Neuronal stem cell (in vitro differentiated cells): ENCODE measurements at regions not wholly inside any gene's neighbourhood (a gene's known extent, or its start where the extent isn't known, plus 50 kb on each side); places are given as distances from the start of the nearest gene placed in this dataset.

ENCODE experiments used
- DNase-seq: peaks from one replicate; pipeline ENCODE4 v3.0.0-alpha.2; 2013; ENCODE audit warnings: low spot score
- H2AFZ ChIP-seq: one replicate; pipeline ENCODE4 v1.6.1; 2013; ENCODE audit warnings: mild to moderate bottlenecking, low read length, inconsistent platforms
- H2AK5ac ChIP-seq: 2 replicates; pipeline ENCODE4 v1.6.1; 2013; ENCODE audit warnings: low read depth, mild to moderate bottlenecking, inconsistent platforms, low read length, moderate library complexity, mixed read lengths
- H2BK120ac ChIP-seq: 2 replicates; pipeline ENCODE4 v1.6.1; 2013; ENCODE audit warnings: low read depth, mild to moderate bottlenecking, inconsistent platforms, low read length, moderate library complexity, mixed read lengths
- H2BK12ac ChIP-seq: one replicate; pipeline ENCODE4 v1.6.1; 2013; ENCODE audit warnings: low read length, inconsistent platforms
- H2BK15ac ChIP-seq: 2 replicates; pipeline ENCODE4 v1.6.1; 2013; ENCODE audit warnings: mild to moderate bottlenecking, low read length, inconsistent platforms, mixed read lengths
- H2BK5ac ChIP-seq: one replicate; pipeline ENCODE4 v1.6.1; 2013; ENCODE audit warnings: inconsistent platforms, mild to moderate bottlenecking, low read length, moderate library complexity
- H3K14ac ChIP-seq: one replicate; pipeline ENCODE4 v1.6.1; 2013; ENCODE audit warnings: low read length, inconsistent platforms
- H3K18ac ChIP-seq: 2 replicates; pipeline ENCODE4 v1.6.1; 2013; ENCODE audit warnings: low read length, inconsistent platforms
- H3K23ac ChIP-seq: 2 replicates; pipeline ENCODE4 v1.6.1; 2013; ENCODE audit warnings: low read depth, mild to moderate bottlenecking, mixed read lengths, low read length, inconsistent platforms; ENCODE audit not compliant: poor library complexity
- H3K27ac ChIP-seq: replicated peaks from 3 replicates; pipeline ENCODE4 v1.5.1; 2013; ENCODE audit warnings: low read length, inconsistent platforms
- H3K27me3 ChIP-seq, 3 experiments: 2 replicates each; pipeline ENCODE4 v1.6.1; 2013; ENCODE audit warnings: low read length in 3 of 3, mild to moderate bottlenecking in 2 of 3, inconsistent platforms in 1 of 3, low read depth in 1 of 3, mixed read lengths in 1 of 3, moderate library complexity in 1 of 3; ENCODE audit not compliant: control insufficient read depth in 3 of 3, insufficient read depth in 3 of 3
- H3K36me3 ChIP-seq, 2 donors: replicated peaks in 1 of 2; 2 replicates each; pipeline ENCODE4 v1.6.1; 2013; ENCODE audit warnings: low read length in 2 of 2; ENCODE audit not compliant: control insufficient read depth in 2 of 2, insufficient read depth in 2 of 2
- H3K4ac ChIP-seq: 2 replicates; pipeline ENCODE4 v1.6.1; 2013; ENCODE audit warnings: inconsistent platforms, mild to moderate bottlenecking, low read length, moderate library complexity
- H3K4me1 ChIP-seq, 2 donors: 1 replicate in 1 of 2; 2 replicates in 1 of 2; pipeline ENCODE4 v1.6.1; 2013; ENCODE audit warnings: low read length in 2 of 2, low read depth in 1 of 2; ENCODE audit not compliant: control insufficient read depth in 2 of 2, insufficient read depth in 1 of 2
- H3K4me2 ChIP-seq: one replicate; pipeline ENCODE4 v1.6.1; 2013; ENCODE audit warnings: mild to moderate bottlenecking, low read length, inconsistent platforms; ENCODE audit not compliant: insufficient read depth, poor library complexity, severe bottlenecking
- H3K4me3 ChIP-seq, 2 donors: 2 replicates each; pipeline ENCODE4 v1.5.1; 2013; ENCODE audit warnings: low read length in 2 of 2, mild to moderate bottlenecking in 2 of 2, inconsistent platforms in 1 of 2, moderate library complexity in 1 of 2
- H3K79me1 ChIP-seq: one replicate; pipeline ENCODE4 v1.6.1; 2013; ENCODE audit warnings: low read depth, mild to moderate bottlenecking, inconsistent platforms, low read length, moderate library complexity
- H3K9ac ChIP-seq: one replicate; pipeline ENCODE4 v1.6.1; 2013; ENCODE audit warnings: mild to moderate bottlenecking, low read depth, low read length, inconsistent platforms; ENCODE audit not compliant: poor library complexity
- H3K9me3 ChIP-seq, 2 donors: replicated peaks in 1 of 2; 2 replicates each; pipeline versions ENCODE3 to v1.6.1; 2013; ENCODE audit warnings: low read length in 2 of 2, mild to moderate bottlenecking in 2 of 2, inconsistent platforms in 1 of 2, low read depth in 1 of 2, mixed read lengths in 1 of 2, moderate library complexity in 1 of 2; ENCODE audit not compliant: control insufficient read depth in 2 of 2, insufficient read depth in 1 of 2
- H4K8ac ChIP-seq: one replicate; pipeline ENCODE4 v1.6.1; 2013; ENCODE audit warnings: low read depth, mild to moderate bottlenecking, inconsistent platforms, low read length, moderate library complexity
- H4K91ac ChIP-seq: one replicate; pipeline ENCODE4 v1.6.1; 2013; ENCODE audit warnings: low read length, low read depth, mild to moderate bottlenecking, inconsistent platforms; ENCODE audit not compliant: poor library complexity
- WGBS, 2 donors: extraction: QIAGEN DNeasy Blood & Tissue Kit; methylation state at CpG; one replicate each; pipeline ENCODE4 v1.1.7; 2013; ENCODE audit warnings: missing lambda C conversion rate in 2 of 2, mixed read lengths in 1 of 2; ENCODE audit not compliant: insufficient read length in 2 of 2, insufficient replicate concordance in 1 of 2; ENCODE audit errors: extremely low coverage in 2 of 2; 5-methylcytosine and 5-hydroxymethylcytosine counted together

GRCh38 chr6:113539202-113539601 is 317.9 kb upstream of the MARCKS start:
- Histone ChIP-seq H3K4ac (no peak overlapping the region), H4K8ac (no peak overlapping the region), H2AFZ (peak overlapping the region; percentile 72), H3K23ac (no peak overlapping the region), H3K4me3 (no peak overlapping the region), H2BK12ac (no peak overlapping the region), H3K36me3 (no peaks in the 10 kb centered on the region), H3K27ac (peak overlapping the region; percentile 34), H3K4me1 (peaks cover 3 to 6% of the 10 kb centered on the region in 2 donors), H3K14ac (no peak overlapping the region), H3K18ac (no peak overlapping the region), H3K27me3 (no peaks in the 10 kb centered on the region), H2BK5ac (no peak overlapping the region), H2BK15ac (no peak overlapping the region), H3K4me2 (no peak overlapping the region), H2AK5ac (no peak overlapping the region), H3K9me3 (no peaks in the 10 kb centered on the region), H3K79me1 (no peaks in the 10 kb centered on the region), H4K91ac (no peak overlapping the region), H2BK120ac (no peak overlapping the region), H3K9ac (no peak overlapping the region)
- peak; percentile 9 for DNase-seq
- no CpG with 5 or more reads among the region's 2 CpGs for whole genome bisulfite sequencing, 2 donors

GRCh38 chr6:113539623-113540022 is 317.5 kb upstream of the MARCKS start:
- no peak for DNase-seq
- Histone ChIP-seq H2BK5ac (no peak overlapping the region), H2BK15ac (no peak overlapping the region), H3K27ac (peak overlapping the region; percentile 34), H4K91ac (no peak overlapping the region), H3K79me1 (no peaks in the 10 kb centered on the region), H3K18ac (no peak overlapping the region), H3K4me1 (peaks cover 3 to 6% of the 10 kb centered on the region in 2 donors), H3K36me3 (no peaks in the 10 kb centered on the region), H3K4me3 (no peak overlapping the region), H3K27me3 (no peaks in the 10 kb centered on the region), H3K4me2 (no peak overlapping the region), H3K4ac (no peak overlapping the region), H3K23ac (no peak overlapping the region), H2AK5ac (no peak overlapping the region), H2BK12ac (no peak overlapping the region), H4K8ac (no peak overlapping the region), H2AFZ (peak overlapping the region; percentile 72), H3K9ac (no peak overlapping the region), H2BK120ac (no peak overlapping the region), H3K9me3 (peaks cover 0 to 2% of the 10 kb centered on the region in 2 donors), H3K14ac (no peak overlapping the region)

- Histone ChIP-seq H3K4me1 (peaks cover 3 to 6% of the 10 kb centered on the region in 2 donors), H4K91ac (no peak overlapping the region), H3K9ac (no peak overlapping the region), H3K4ac (no peak overlapping the region), H3K27ac (no peak overlapping the region), H2AK5ac (no peak overlapping the region), H3K18ac (no peak overlapping the region), H3K23ac (no peak overlapping the region), H2AFZ (no peak overlapping the region), H4K8ac (no peak overlapping the region), H3K36me3 (no peaks in the 10 kb centered on the region), H3K4me3 (no peak overlapping the region), H3K27me3 (no peaks in the 10 kb centered on the region), H2BK15ac (no peak overlapping the region), H3K14ac (no peak overlapping the region), H3K79me1 (no peaks in the 10 kb centered on the region), H2BK120ac (no peak overlapping the region), H2BK12ac (no peak overlapping the region), H2BK5ac (no peak overlapping the region), H3K4me2 (no peak overlapping the region), H3K9me3 (peaks cover 0 to 10% of the 10 kb centered on the region in 2 donors)
- no peak for DNase-seq
These were observed 316.7 kb upstream of the MARCKS start for GRCh38 chr6:113540466-113540865.

DNA sequence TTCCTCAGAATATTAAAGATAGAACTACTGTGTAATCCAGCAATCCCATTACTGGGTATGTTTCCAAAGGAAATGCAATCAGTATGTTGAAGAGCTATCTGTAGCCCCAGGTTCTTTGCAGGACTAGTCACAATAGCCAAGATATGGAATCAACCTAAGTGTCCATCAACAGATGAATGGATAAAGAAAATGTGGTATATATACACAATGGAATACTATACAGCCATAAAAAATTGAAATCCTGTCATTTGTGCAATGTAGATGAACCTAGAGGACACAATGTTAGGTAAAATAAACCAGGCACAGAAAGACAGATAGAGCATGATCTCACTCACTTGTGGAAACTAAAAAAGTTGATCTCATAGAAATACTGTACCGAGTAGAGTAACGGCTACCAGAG is 306.0 kb upstream of the MARCKS start:
- Histone ChIP-seq H2BK120ac (no peak overlapping the region), H3K14ac (no peak overlapping the region), H3K27me3 (no peaks in the 10 kb centered on the region), H3K4me1 (no peaks in the 10 kb centered on the region), H3K23ac (no peak overlapping the region), H3K9ac (no peak overlapping the region), H3K4ac (no peak overlapping the region), H3K27ac (no peak overlapping the region), H3K79me1 (no peaks in the 10 kb centered on the region), H2BK15ac (no peak overlapping the region), H2AFZ (no peak overlapping the region), H3K4me2 (no peak overlapping the region), H2BK5ac (no peak overlapping the region), H4K8ac (no peak overlapping the region), H2BK12ac (no peak overlapping the region), H2AK5ac (no peak overlapping the region), H3K4me3 (no peak overlapping the region), H3K9me3 (peaks cover 0 to 9% of the 10 kb centered on the region in 2 donors), H4K91ac (no peak overlapping the region), H3K18ac (no peak overlapping the region), H3K36me3 (no peaks in the 10 kb centered on the region)
- WGBS, 2 donors, result no CpG with 5 or more reads among the region's 2 CpGs
- DNase-seq, result no peak
